ENCODE measurements at regions not wholly inside any gene's neighbourhood (a gene's known extent, or its start where the extent isn't known, plus 50 kb on each side); places are given as distances from the start of the nearest gene placed in this dataset.

GRCh38 chr6:165204807-165205545, 104.4 kb downstream of the C6orf118 start:
- ATAC-seq = no peak
- FAIRE-seq = no peak
- TF ChIP-seq FOXC1 (CRISPR knock-in tag; IDR thresholded peaks at IDR 0.05; ENCODE audit: borderline replicate concordance) = no peak
- no peak for TF ChIP-seq AKAP8 (CRISPR knock-in tag; IDR thresholded peaks at IDR 0.05)
- TF ChIP-seq ZSCAN25 (CRISPR knock-in tag; IDR thresholded peaks at IDR 0.05) = no peak
- no peak for TF ChIP-seq HMGXB4 (CRISPR knock-in tag; IDR thresholded peaks at IDR 0.05; ENCODE audit: borderline replicate concordance in 1 of 2, low read depth in 1 of 2)
- no peak for TF ChIP-seq ZNF337 (CRISPR knock-in tag; IDR thresholded peaks at IDR 0.05; ENCODE audit: borderline replicate concordance, low read depth)
- TF ChIP-seq ATM (IDR thresholded peaks at IDR 0.05; ENCODE audit: borderline replicate concordance) = no peak
- TF ChIP-seq KDM5B (CRISPR knock-in tag; IDR thresholded peaks at IDR 0.05; ENCODE audit: borderline replicate concordance) = no peak
- TF ChIP-seq CAMTA2 (CRISPR knock-in tag; IDR thresholded peaks at IDR 0.05; ENCODE audit: borderline replicate concordance) = no peak
- no peak for TF ChIP-seq ZNF501 (CRISPR knock-in tag; IDR thresholded peaks at IDR 0.05)
- no peak for TF ChIP-seq KAT2B (IDR thresholded peaks at IDR 0.05; ENCODE audit: borderline replicate concordance, low read depth, low read length)
- TF ChIP-seq IRX3 (CRISPR knock-in tag; IDR thresholded peaks at IDR 0.05; ENCODE audit: borderline replicate concordance, low read depth) = no peak
- TF ChIP-seq ZNF790 (CRISPR knock-in tag; IDR thresholded peaks at IDR 0.05; ENCODE audit: borderline replicate concordance) = no peak
- TF ChIP-seq AHR (CRISPR knock-in tag; IDR thresholded peaks at IDR 0.05) = no peak
- no peak for TF ChIP-seq GZF1 (CRISPR knock-in tag; IDR thresholded peaks at IDR 0.05)
- TF ChIP-seq ZMAT3 (CRISPR knock-in tag; conservative IDR thresholded peaks at IDR 0.05) = no peak
- TF ChIP-seq KDM2A (CRISPR knock-in tag; IDR thresholded peaks at IDR 0.05; ENCODE audit: borderline replicate concordance, low read depth) = no peak
- no peak for TF ChIP-seq ZNF619 (CRISPR knock-in tag; IDR thresholded peaks at IDR 0.05)
- TF ChIP-seq ZBTB39 (CRISPR knock-in tag; IDR thresholded peaks at IDR 0.05) = no peak
- no peaks in the 10 kb centered on the region for H3K4me1 ChIP-seq (ENCODE audit: insufficient read depth, low read length)
- H3K79me2 ChIP-seq (ENCODE audit: insufficient read depth, low read length) = no peaks in the 10 kb centered on the region
- H3K9ac ChIP-seq (ENCODE audit: insufficient read depth, low read depth, low read length) = no peak overlapping the region
- no peaks in the 10 kb centered on the region for H4K20me1 ChIP-seq (ENCODE audit: insufficient read depth, low read length)
- in situ Hi-C loops (cut with HindIII; ENCODE audit: extremely low pct_ligation_motif_present, low pct_unique_long_range_greater_than_20kb) = no loop called here
- no peaks in the 10 kb centered on the region for H3K36me3 ChIP-seq (replicated peaks in 1 of 2; ENCODE audit: control insufficient read depth in 1 of 2, insufficient read depth in 2 of 2, low read length in 2 of 2)
- no peak overlapping the region for H3K4me3 ChIP-seq (replicated peaks in 1 of 3; ENCODE audit: insufficient read depth in 1 of 3, low read depth in 2 of 3, low read length in 3 of 3)
- no peak for DNase-seq (ENCODE audit: low spot score)
- ChIA-PET POLR2A (no interaction called here), CTCF (ENCODE audit: low intra/inter-chr PET ratio, low total read pairs) (no interaction called here)
- H3K27me3 ChIP-seq (ENCODE audit: control insufficient read depth in 1 of 2, insufficient read depth in 2 of 2, low read length in 2 of 2) = no peaks in the 10 kb centered on the region
- H3K27ac ChIP-seq (ENCODE audit: extremely low read length, insufficient read depth, low read length) = no peak overlapping the region
- 0% methylated on average over 2 of the region's 2 CpGs for WGBS (ENCODE audit: low lambda C conversion rate)
- H3K4me2 ChIP-seq (ENCODE audit: low read depth, low read length) = no peak overlapping the region
- H3K9me3 ChIP-seq (ENCODE audit: low read length) = peaks cover 96% of the 10 kb centered on the region
- no peak overlapping the region for H2AFZ ChIP-seq (ENCODE audit: low read length)
- intact Hi-C loops (cut with micrococcal nuclease; ENCODE audit: unreplicated experiment) = no loop called here
- no TSS peak for BruUV-seq (replicated peaks)

Data from HepG2 (cell line).